HFFc6 (cell line): ENCODE measurements at regions not wholly inside any gene's neighbourhood (a gene's known extent, or its start where the extent isn't known, plus 50 kb on each side); places are given as distances from the start of the nearest gene placed in this dataset.

Experiments
- DNase-seq: peaks from one replicate; pipeline ENCODE4 v3.0.0-alpha.2; 2018
- H3K27ac Mint-ChIP-seq: 2 replicates; pipeline ENCODE4 v1.8.0; 2020; ENCODE audit warnings: mild to moderate bottlenecking, mixed read lengths
- H3K27me3 Mint-ChIP-seq: 2 replicates; pipeline ENCODE4 v1.8.0; 2021; ENCODE audit warnings: mild to moderate bottlenecking, moderate library complexity, mixed read lengths; ENCODE audit not compliant: insufficient read depth
- H3K36me3 Mint-ChIP-seq: 2 replicates; pipeline ENCODE4 v1.8.0; 2021; ENCODE audit warnings: low read depth, mixed read lengths
- H3K4me1 Mint-ChIP-seq: 2 replicates; pipeline ENCODE4 v1.8.0; 2020; ENCODE audit warnings: low read depth, mixed read lengths
- H3K4me3 Mint-ChIP-seq: 2 replicates; pipeline ENCODE4 v1.8.0; 2020; ENCODE audit warnings: mild to moderate bottlenecking, moderate library complexity, mixed read lengths
- H3K9me3 Mint-ChIP-seq: 2 replicates; pipeline ENCODE4 v1.8.0; 2020; ENCODE audit warnings: mild to moderate bottlenecking, mixed read lengths
- CTCF ChIP-seq: fragments of 200-600 bp; sonication (generic); IDR thresholded peaks from 2 replicates; pipeline ENCODE4 v1.5.0; 2021; ENCODE audit warnings: antibody characterized with exemption, mild to moderate bottlenecking

DNA sequence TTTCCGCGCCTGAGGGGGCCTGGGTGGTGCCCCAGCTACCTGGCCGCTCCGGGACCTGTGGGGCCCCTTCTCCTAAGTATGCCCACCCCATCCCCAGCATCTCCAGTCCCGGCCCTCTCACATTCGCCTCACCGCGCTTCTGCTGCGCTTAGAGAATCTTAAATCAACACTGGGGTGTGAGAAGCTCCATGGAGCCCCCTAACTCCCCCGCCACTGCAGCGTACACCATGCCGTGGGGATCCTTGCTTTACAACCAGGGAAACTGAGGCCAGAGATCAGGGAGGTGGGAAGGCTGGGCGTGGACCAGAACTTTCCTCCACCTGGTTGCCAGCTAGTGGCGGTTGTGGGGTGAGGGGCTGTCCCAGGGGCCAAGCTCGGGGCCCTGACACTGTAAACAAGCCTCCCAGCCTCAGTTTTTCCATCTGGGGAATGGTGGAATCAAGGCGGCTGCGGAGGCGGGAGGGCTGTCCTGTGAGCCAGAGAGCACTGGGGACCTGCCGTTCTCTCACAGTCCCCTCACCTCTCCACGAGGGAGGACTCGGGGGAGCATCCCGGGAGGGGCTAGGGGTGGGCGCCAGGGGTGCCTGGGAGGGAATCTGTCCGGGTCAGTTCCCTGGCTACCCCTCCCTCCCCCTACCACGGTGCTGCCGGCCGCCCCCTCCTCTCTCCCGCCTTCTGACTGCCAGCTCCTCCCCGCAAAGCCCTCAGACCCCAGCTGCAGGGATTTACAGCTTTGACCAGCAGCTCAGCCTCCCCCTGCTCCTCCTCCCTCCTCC, 161.2 kb downstream of the C9orf50 start:
- H3K4me1 Mint-ChIP-seq = peaks cover 44% of the 10 kb centered on the region
- DNase-seq = no peak

GRCh38 chr9:129458663-129459546, 162.0 kb downstream of the C9orf50 start:
- DNase-seq = no peak
- H3K36me3 Mint-ChIP-seq = no peaks in the 10 kb centered on the region
- no peaks in the 10 kb centered on the region for H3K9me3 Mint-ChIP-seq
- H3K27ac Mint-ChIP-seq = peak overlapping the region; percentile 54
- no peak overlapping the region for H3K4me3 Mint-ChIP-seq
- no peak for TF ChIP-seq CTCF
- peaks cover 45% of the 10 kb centered on the region for H3K4me1 Mint-ChIP-seq
- no peaks in the 10 kb centered on the region; the same call in none of the 2 replicates for H3K27me3 Mint-ChIP-seq

More for the DNA sequence above, 161.2 kb downstream of the C9orf50 start:
- Mint-ChIP-seq H3K36me3 (no peaks in the 10 kb centered on the region), H3K4me3 (no peak overlapping the region), H3K27me3 (no peaks in the 10 kb centered on the region; the same call in none of the 2 replicates), H3K9me3 (no peaks in the 10 kb centered on the region), H3K27ac (peak overlapping the region; percentile 100; the same call in 1 of the 2 replicates)
- TF ChIP-seq CTCF = no peak

DNA sequence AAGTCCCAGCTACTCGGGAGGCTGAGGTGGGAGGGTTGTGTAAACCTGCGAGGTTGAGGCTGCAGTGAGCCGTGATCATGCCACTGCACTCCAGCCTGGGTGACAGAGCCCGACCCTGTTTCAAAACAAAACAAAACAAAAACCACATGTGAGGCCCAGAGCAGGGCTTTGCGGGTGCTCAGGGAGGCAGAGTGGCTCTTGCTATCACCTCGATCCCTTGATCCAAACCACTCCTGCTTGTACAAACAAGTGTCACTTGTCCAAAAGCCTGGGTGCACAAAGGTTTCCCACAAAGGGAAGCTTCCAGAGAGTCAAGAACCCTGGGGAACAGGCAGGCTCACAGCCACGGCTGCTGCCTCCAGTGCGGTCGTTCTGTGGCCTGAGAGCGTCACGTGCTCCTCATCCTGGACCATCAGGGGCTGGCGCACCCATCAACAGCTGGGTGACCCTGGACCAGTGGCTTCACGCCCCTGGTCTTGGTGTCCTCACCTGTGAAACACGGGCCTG, 162.7 kb downstream of the C9orf50 start:
- peak; percentile 25 for DNase-seq
- H3K27ac Mint-ChIP-seq = peak overlapping the region; percentile 42; the same call in 1 of the 2 replicates
- TF ChIP-seq CTCF = no peak
- H3K9me3 Mint-ChIP-seq = no peaks in the 10 kb centered on the region
- no peaks in the 10 kb centered on the region for H3K36me3 Mint-ChIP-seq
- H3K27me3 Mint-ChIP-seq = no peaks in the 10 kb centered on the region; the same call in none of the 2 replicates
- peaks cover 45% of the 10 kb centered on the region for H3K4me1 Mint-ChIP-seq
- no peak overlapping the region for H3K4me3 Mint-ChIP-seq

DNA sequence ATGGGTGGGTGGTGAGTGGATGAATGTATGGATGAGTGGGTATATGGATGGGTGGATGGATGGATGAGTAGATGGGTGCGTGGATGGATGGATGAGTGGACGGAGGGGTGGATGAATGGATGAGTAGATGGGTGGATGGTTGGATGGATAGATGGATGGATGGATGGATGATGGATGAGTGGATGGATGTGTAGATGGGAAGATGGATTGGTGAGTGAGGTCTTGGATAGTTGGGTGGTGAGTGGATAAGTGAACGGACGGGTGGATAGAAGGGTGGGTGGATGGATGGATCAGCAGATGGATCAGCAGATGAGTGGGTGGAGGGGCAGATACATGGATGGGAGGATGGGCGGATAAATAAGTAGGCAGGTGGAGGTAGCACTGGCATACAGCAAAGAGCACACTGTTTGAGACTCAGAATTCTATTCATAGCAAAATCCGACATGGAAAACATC, 163.5 kb downstream of the C9orf50 start:
- Mint-ChIP-seq H3K27me3 (no peaks in the 10 kb centered on the region; the same call in none of the 2 replicates), H3K9me3 (no peaks in the 10 kb centered on the region), H3K4me1 (peaks cover 45% of the 10 kb centered on the region), H3K36me3 (no peaks in the 10 kb centered on the region), H3K27ac (no peak overlapping the region), H3K4me3 (no peak overlapping the region)
- no peak for TF ChIP-seq CTCF
- DNase-seq = no peak

DNA sequence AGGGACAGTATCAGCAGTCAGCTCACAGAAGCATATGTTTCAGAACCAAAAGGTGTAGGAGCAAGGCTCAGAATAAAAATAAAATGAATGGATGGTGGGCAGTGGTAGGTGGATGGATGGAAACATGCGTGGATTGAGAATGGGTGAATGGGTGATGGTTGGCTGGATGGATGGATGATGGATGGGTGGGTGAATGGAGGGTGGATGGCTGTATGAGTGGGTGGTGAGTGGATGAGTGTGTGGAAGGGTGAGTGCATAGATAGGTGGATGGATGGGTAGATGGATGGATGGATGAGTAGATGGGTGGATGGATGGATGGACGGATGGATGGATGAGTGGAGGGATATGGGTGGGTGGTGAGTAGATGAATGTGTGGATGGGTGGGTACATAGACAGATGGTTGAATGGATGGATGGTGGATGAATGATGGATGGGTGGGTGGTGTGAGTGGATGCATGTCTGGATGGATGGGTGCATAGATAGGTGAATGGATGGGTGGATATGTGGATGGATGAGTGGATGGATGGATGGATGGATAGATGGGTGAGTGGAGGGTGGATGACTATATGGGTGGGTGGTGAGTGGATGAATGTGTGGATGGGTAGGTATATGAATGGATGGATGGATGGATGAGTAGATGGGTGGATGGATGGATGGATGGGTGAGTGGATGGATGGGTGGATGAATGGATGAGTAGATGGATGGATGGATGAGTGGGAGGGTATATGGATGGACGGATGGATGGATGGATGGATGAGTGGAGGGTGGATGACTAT, 164.2 kb downstream of the C9orf50 start:
- Mint-ChIP-seq H3K9me3 (no peaks in the 10 kb centered on the region), H3K27me3 (no peaks in the 10 kb centered on the region; the same call in none of the 2 replicates), H3K4me3 (no peak overlapping the region), H3K4me1 (peaks cover 51% of the 10 kb centered on the region), H3K36me3 (no peaks in the 10 kb centered on the region), H3K27ac (no peak overlapping the region)
- TF ChIP-seq CTCF = no peak
- no peak for DNase-seq
